ENCODE measurements at regions not wholly inside any gene's neighbourhood (a gene's known extent, or its start where the extent isn't known, plus 50 kb on each side); places are given as distances from the start of the nearest gene placed in this dataset.
"Not testable (repeated sequence)": the region's sequence is repeated elsewhere in the genome, so short reads cannot be mapped to it uniquely, and the experiment has no call there.

DNA sequence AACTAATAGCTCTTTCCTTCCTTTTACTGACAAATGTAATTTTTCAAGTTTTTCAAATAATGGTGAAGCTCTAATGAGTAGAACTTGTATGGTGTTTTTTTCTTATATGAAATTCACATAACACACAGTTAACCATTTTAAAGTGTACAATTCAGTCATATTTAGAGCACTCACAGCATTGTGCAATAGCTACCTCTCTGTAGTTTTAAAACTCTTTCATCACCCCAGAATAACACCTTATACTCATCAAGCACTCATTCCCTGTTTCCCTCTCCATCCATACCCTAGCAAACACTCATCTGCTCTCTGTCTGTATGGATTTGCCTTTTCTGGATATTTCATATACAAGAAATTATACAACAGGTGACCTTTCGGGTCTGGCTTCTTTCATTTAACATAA lies 207.9 kb upstream of the SLC38A2 start:
- no peaks in the 10 kb centered on the region for H3K27me3 ChIP-seq
- H3K4me1 ChIP-seq, result no peaks in the 10 kb centered on the region; the same call in 1 of the 2 replicates
- no peak for DNase-seq
- H3K9me3 ChIP-seq (replicated peaks), result peaks cover 17% of the 10 kb centered on the region
- no peak overlapping the region for H3K27ac ChIP-seq
- no peak overlapping the region for H3K4me3 ChIP-seq
- H3K36me3 ChIP-seq, result no peaks in the 10 kb centered on the region

DNA sequence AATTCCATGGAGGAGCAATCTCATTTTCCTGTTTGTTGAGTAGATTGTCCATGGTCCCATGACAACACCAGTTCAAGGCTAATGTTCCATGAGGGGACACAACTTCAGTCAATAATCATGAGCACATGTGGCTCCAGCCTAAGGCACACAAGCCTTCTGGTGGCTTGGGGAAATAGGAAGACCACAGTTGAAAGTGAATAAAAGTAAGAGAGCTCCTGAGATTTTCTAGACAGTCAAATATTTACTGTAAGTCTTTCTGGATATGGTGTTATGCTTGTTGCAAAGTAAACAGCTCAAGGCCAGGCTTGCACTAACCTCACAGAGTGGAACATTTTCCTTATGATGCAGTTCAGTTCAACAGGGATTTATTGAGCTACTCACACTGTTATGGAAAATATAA lies 206.9 kb upstream of the SLC38A2 start:
- H3K36me3 ChIP-seq, result no peaks in the 10 kb centered on the region
- DNase-seq, result no peak
- no peak overlapping the region for H3K27ac ChIP-seq
- peaks cover 10% of the 10 kb centered on the region for H3K9me3 ChIP-seq (replicated peaks)
- no peak overlapping the region for H3K4me3 ChIP-seq
- no peaks in the 10 kb centered on the region for H3K4me1 ChIP-seq
- no peaks in the 10 kb centered on the region for H3K27me3 ChIP-seq

DNA sequence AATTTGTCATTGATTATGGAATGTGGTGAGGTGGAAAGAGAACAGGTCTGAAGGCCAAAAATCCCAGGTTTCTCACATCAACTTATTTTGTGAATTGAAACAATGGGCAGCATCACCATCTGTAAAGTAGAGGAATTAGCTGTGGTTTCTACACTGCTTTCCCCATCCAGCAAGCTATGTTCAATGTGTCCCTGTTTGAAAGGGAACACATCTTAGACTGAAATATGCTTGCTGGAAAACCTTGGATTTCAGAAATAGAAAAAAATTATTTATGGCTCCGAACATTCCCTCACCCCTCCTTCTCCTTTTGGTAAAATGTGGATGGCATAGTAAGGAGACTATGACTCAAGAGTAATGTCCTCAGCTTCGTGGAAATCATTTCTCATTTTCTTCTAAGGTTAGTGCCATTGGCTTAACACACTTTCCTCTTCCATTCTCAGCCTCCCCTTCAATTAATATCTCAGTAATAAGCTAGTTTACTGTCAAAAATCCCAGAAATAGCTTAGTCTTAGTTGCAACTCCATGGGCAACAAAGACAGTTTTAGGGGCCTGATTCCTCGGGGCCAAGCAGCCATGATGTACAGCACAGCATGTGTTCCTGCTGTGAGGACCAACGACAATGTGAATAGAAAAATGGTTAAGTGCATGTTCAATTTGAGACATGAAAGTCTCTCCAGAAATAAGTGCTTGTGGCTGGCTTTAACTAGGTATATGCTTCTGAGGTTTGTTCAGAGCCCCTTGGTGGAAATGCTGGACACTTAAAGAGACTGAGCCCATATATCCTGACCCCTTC lies 205.8 kb upstream of the SLC38A2 start:
- Histone ChIP-seq H3K4me1 (peaks cover 3% of the 10 kb centered on the region; the same call in 1 of the 2 replicates), H3K4me3 (no peak overlapping the region), H3K36me3 (no peaks in the 10 kb centered on the region), H3K27me3 (no peaks in the 10 kb centered on the region), H3K27ac (no peak overlapping the region), H3K9me3 (replicated peaks) (peaks cover 6% of the 10 kb centered on the region)
- no peak for DNase-seq

DNA sequence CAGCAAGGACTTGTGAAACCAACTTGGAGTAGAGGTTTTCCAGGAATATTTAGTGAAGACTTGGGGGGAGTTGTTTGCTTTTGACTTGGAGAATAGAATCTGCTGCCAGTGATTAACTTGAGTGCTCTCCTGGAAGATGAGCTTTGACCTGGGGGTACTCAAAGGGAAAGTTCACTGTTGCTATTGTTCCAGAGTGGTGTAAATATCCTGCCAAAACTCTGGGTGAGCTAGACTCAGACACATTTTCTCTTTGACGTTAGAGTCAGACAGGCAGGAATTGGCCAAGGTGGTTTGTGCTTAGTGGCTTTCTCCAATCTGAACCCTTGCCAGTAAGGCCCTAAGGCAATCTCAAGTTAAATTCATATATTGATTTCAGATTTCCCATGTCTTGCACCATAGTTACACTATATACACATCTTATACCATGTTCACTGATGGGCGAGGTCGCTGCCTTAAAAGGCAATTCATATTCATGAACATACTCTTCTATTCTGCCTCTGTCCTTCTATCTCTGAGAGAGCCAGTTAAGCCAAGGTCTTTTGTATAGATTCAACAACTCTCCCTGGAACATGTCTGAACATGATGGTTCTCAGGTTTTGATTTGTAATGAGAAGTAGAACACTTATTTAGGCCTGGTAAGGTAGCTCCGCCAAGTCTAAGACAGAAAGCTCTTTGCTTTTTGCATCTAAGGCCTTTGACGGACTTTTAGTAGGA lies 204.6 kb upstream of the SLC38A2 start:
- no peak overlapping the region for H3K4me3 ChIP-seq
- no peaks in the 10 kb centered on the region for H3K36me3 ChIP-seq
- H3K27me3 ChIP-seq, result no peaks in the 10 kb centered on the region
- peaks cover 7% of the 10 kb centered on the region; the same call in 1 of the 2 replicates for H3K4me1 ChIP-seq
- DNase-seq, result no peak
- H3K9me3 ChIP-seq (replicated peaks), result peaks cover 3% of the 10 kb centered on the region; the same call in 1 of the 2 replicates
- no peak overlapping the region for H3K27ac ChIP-seq

DNA sequence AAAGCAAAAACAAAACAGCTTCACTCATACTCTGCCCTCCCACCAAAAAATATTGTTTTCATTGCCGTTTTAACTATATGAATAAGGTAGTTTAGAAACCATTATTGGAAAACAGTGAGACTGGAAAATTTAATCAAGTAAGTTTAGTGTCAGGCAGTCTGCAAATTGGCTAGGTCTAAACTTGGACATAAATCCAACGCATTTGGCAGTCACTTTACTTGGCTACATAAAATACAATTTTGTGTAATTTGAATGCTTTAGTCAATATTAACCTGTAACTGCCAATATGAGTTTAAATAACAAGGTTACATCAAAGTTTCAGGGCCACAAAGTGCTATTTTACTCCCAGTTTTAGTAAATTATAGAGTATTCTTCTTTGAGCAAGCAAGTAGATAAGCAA lies 202.3 kb upstream of the SLC38A2 start:
- no peaks in the 10 kb centered on the region for H3K27me3 ChIP-seq
- no peaks in the 10 kb centered on the region for H3K36me3 ChIP-seq
- H3K4me1 ChIP-seq, result peaks cover 7% of the 10 kb centered on the region; the same call in 1 of the 2 replicates
- H3K4me3 ChIP-seq, result no peak overlapping the region
- H3K9me3 ChIP-seq (replicated peaks), result no peaks in the 10 kb centered on the region
- no peak overlapping the region for H3K27ac ChIP-seq
- DNase-seq, result no peak

DNA sequence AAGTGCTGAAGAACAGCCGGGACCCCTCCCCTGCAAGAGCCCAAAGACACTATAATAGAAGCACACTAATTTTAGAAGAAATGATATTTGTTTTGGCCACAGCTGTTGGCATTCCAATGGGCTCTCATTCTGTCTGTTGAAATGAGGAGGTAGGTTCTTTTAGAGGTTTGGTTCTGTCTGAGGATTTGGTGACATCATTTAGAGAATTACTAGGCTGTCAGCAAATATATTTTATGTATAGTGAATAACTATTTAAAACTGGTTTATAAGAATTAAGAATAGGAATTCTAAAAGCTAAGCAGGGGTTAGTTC lies 200.7 kb upstream of the SLC38A2 start:
- Histone ChIP-seq H3K9me3 (replicated peaks) (no peaks in the 10 kb centered on the region), H3K4me1 (peaks cover 7% of the 10 kb centered on the region; the same call in 1 of the 2 replicates), H3K27ac (no peak overlapping the region), H3K4me3 (no peak overlapping the region), H3K27me3 (no peaks in the 10 kb centered on the region), H3K36me3 (no peaks in the 10 kb centered on the region)
- DNase-seq, result no peak

DNA sequence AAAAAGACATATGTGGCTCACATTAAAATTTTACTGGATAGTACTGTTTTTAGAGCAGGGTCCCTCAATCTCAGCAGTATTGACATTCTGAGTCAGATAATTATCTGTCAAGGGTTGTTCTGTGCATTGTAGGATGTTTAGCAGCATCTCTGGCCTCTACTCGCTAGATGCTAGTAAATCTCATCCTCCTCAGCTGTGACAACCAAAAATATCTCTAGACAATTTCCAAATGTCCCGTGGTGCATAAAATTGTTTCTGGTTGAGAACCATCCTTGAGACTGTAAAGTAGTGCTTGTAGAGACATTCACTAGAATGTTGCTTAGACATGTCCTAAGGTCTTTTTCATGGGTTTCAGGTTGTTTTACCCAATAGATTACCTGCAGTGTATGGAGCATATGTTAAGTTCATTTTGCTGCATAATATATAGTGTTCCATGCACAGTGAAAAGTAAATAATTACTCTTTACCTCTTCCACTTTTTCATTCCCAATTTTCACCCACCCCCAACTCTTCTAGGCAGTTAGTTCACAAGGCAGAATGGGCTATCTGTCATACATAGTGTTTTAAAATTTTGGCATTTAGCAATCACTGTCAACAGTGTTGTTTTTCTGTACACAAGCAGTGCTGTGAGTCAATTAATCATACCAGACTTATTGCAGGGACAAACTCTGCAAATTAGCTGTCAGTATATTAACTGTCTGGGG lies 200.2 kb upstream of the SLC38A2 start:
- Histone ChIP-seq H3K27me3 (no peaks in the 10 kb centered on the region), H3K4me1 (peaks cover 7% of the 10 kb centered on the region; the same call in 1 of the 2 replicates), H3K27ac (no peak overlapping the region), H3K4me3 (no peak overlapping the region), H3K9me3 (replicated peaks) (peaks cover 3% of the 10 kb centered on the region), H3K36me3 (no peaks in the 10 kb centered on the region)
- DNase-seq, result no peak

DNA sequence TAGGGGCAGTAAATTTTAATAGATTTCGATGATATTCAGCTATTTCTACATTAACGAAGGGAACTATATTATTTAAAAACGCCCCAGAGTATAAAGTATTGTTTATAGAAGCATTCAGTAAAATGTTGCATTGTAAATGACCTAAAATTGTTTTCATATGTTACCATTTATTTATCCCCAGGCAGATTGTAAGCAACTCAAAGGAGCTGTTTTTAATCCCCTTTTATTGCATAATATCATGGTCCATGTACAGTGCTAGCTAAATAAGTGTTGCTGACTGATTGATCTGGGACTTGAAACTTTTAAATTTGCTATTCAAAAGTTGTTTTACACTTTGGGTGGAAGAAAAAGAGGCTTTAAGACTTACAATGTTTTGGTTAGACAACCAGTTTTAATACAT lies 199.0 kb upstream of the SLC38A2 start:
- Histone ChIP-seq H3K27me3 (no peaks in the 10 kb centered on the region), H3K36me3 (no peaks in the 10 kb centered on the region), H3K4me1 (peaks cover 7% of the 10 kb centered on the region; the same call in 1 of the 2 replicates), H3K4me3 (no peak overlapping the region), H3K9me3 (replicated peaks) (peaks cover 7% of the 10 kb centered on the region), H3K27ac (no peak overlapping the region)
- no peak for DNase-seq

DNA sequence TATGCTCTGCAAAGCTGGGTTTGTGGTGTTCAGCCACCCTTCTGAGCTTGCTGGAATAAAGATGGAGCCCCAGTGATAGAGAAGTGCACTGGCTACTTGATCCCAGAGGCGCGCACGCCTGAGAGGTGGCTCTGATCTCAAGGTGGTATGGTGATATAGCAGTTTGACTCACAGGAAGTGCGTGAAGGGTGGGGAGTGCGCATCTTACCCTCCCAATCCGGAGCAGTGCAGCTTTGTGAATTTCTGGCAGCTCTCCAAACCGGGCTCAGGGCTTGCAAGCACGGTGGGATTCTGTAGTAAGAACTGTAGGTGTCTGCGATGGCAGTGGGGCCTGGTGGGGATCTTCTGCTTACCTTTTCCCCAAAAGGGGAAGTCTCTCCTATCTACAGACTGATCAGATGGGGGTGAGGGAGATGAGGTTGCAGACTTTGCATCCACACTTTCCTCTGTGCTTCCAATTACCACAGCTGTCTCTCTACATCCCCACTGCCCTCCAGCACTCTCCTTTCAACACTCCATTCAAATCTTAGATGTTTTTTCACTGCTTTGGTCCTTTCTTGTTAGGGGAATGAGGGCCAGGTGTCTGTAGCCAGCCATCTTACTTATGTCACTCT lies 197.4 kb upstream of the SLC38A2 start:
- peak in 1 of 2 experiments; percentile 65 for DNase-seq
- Histone ChIP-seq H3K27ac (no peak overlapping the region), H3K36me3 (no peaks in the 10 kb centered on the region), H3K4me1 (peaks cover 7% of the 10 kb centered on the region; the same call in 1 of the 2 replicates), H3K27me3 (no peaks in the 10 kb centered on the region), H3K4me3 (no peak overlapping the region), H3K9me3 (replicated peaks) (peaks cover 7% of the 10 kb centered on the region)

DNA sequence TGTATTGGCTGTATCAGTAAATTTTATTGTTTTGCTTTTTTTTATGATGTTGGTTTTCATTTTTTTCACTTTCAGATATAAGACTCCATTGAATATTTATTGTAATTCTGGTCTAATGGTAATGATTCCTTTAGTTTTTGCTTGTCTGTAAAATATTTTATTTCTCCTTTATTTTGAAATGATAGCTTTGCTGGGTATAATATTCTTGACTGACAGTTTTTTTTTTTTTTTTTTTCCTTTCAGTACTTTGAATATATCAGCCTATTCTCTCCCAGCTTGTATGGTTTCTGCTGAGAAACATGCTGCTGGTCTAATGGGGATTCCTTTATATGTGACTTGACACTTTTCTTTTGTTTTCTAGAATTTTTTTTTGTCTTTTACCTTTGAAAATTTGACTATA lies 195.1 kb upstream of the SLC38A2 start:
- DNase-seq, result no peak
- no peaks in the 10 kb centered on the region for H3K36me3 ChIP-seq
- H3K4me1 ChIP-seq, result no peaks in the 10 kb centered on the region; the same call in 1 of the 2 replicates
- no peak overlapping the region for H3K27ac ChIP-seq
- no peaks in the 10 kb centered on the region for H3K27me3 ChIP-seq
- no peak overlapping the region for H3K4me3 ChIP-seq
- peaks cover 7% of the 10 kb centered on the region for H3K9me3 ChIP-seq (replicated peaks)

DNA sequence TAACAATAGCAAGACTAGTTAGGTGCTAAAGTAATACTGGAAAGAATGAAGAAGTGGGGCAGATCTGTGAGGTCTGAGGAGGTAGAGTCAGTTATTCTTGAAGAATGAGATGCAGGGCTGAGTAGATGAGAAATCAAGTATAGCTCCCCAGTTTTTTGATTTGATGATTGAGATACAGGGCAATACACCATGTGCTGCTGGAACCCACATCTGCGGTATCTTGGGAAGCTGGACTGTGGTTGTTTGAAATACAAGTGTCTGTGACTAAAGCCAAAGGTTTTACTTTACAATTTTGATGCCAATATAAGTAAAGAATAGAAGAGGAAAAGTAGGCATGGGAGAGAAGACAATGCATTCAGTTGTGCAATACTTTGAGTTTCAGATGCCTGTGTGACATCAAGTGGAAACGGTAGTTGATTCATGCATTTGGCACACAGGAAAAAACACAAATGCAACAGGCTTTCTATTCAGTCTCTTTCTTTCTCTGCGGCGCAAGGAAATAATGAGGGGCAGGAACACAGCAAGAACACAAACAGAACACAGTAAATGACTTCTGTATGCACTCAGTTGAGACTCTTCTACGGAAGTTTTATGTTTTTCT lies 190.2 kb upstream of the SLC38A2 start:
- no peak for DNase-seq
- no peak overlapping the region for H3K4me3 ChIP-seq

DNA sequence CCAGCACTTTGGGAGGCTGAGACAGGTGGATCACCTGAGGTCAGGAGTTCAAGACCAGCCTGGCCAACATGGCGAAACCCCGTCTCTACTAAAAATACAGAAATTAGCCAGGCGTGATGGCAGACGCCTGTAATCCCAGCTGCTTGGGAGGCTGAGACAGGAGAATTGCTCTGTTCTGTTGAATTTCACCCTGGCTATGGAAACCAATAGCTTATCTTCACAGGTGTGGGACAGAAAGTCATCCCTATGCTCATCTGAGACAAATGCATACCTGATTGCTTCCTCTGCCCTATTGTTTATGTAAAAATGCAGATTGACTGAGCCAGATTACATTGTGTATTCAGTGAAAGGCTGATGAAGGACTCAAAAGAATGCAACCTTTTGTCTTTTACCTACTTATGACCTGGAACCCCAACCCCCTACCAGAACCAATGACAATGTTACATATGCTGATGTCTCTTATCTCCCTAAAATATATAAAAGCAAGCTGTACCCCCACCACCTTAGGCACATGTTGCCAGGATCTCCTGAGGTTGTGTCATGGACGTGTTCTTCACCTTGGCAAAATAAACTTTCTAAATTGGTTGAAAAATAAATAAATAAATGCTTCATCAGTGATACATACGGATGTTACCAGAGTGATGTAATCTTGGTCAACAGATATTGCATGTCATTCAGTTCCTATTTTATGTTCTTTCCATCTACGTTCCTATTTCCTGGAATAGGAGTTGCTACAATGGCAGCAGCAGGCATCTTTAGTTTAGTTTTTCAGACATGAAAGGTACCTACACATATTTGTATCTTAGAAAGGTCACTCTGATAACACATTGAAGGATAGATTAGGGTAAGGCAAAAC lies 189.4 kb upstream of the SLC38A2 start:
- not testable (repeated sequence) for DNase-seq

More for the DNA sequence above, 190.2 kb upstream of the SLC38A2 start:
- no peaks in the 10 kb centered on the region for H3K4me1 ChIP-seq
- no peaks in the 10 kb centered on the region for H3K27me3 ChIP-seq
- no peaks in the 10 kb centered on the region for H3K36me3 ChIP-seq
- no peak overlapping the region for H3K27ac ChIP-seq
- H3K9me3 ChIP-seq (replicated peaks), result peaks cover 4% of the 10 kb centered on the region

DNA sequence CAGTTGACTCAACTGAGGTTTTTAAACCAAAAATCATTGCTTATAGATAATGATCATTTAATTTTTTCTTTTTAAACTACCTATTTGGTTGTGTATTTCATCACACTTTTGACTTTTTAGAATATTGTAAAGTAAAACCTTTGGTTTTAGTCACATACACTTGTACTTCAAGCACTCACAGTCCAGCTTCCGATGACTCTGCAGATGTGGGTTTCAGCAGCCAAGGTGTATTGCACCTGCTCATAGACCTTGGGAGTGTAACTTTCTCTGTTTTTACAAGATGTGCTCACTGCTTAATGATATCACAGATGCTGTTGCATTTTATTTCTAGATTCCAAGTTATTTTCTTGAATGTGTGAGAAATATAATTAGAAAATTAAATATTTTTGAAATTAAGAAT lies 188.3 kb upstream of the SLC38A2 start:
- no peaks in the 10 kb centered on the region for H3K9me3 ChIP-seq (replicated peaks)
- H3K4me3 ChIP-seq, result no peak overlapping the region
- peaks cover 10% of the 10 kb centered on the region for H3K4me1 ChIP-seq
- no peaks in the 10 kb centered on the region for H3K36me3 ChIP-seq
- H3K27ac ChIP-seq, result no peak overlapping the region
- no peak for DNase-seq
- no peaks in the 10 kb centered on the region for H3K27me3 ChIP-seq

More for the DNA sequence above, 189.4 kb upstream of the SLC38A2 start:
- not testable (repeated sequence) for H3K27ac ChIP-seq; H3K9me3 ChIP-seq (replicated peaks); H3K27me3 ChIP-seq; H3K4me3 ChIP-seq; H3K36me3 ChIP-seq; H3K4me1 ChIP-seq

DNA sequence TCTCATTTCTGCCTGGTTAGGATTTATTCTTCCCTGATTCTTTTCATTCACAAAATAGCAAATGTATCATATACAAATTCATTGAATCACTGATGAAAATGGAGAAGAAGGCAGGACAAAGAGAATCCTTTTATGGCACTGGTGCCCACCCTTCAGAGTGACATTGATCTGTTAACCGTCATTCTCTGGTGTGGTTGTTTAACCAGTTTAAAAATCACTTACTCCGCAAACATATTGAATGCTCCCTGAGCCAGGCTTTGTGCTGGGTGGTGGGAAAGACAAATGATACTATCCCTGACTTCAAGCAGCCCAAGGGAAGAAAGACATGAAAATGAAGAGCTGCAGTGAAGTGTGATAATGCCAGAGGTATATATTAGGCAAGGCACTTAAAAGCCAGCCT lies 187.5 kb upstream of the SLC38A2 start:
- Histone ChIP-seq H3K4me1 (peaks cover 18% of the 10 kb centered on the region), H3K36me3 (no peaks in the 10 kb centered on the region), H3K4me3 (no peak overlapping the region), H3K9me3 (replicated peaks) (no peaks in the 10 kb centered on the region), H3K27ac (no peak overlapping the region), H3K27me3 (no peaks in the 10 kb centered on the region)
- no peak for DNase-seq

Measured in SJCRH30 (cell line).